IPS-NIHi7 (cell line): ENCODE measurements at regions not wholly inside any gene's neighbourhood (a gene's known extent, or its start where the extent isn't known, plus 50 kb on each side); places are given as distances from the start of the nearest gene placed in this dataset.
A peak's percentile ranks its signal among the peaks of the same experiment; 100 is the strongest.

Source experiments
- DNase-seq: peaks from one replicate; pipeline ENCODE4 v3.0.0; 2012; ENCODE audit warnings: mixed read lengths; ENCODE audit errors: extremely low spot score

GRCh38 chr3:134302674-134303073, 52.0 kb upstream of the RYK start:
- no peak for DNase-seq

GRCh38 chr3:134300520-134300919, 49.9 kb upstream of the RYK start:
- peak; percentile 44 for DNase-seq
